ENCODE measurements at regions not wholly inside any gene's neighbourhood (a gene's known extent, or its start where the extent isn't known, plus 50 kb on each side); places are given as distances from the start of the nearest gene placed in this dataset.

- ATAC-seq = no peak
- TF ChIP-seq CTCF (IDR thresholded peaks at IDR 0.05 in 4 of 5, conservative IDR thresholded peaks at IDR 0.05 in 1 of 5) (no peak), POLR2A (IDR thresholded peaks at IDR 0.05) (no peak)
- intact Hi-C loops (cut with DNase I; ENCODE audit: low total_unique reads) = no loop called here
Observed at GRCh38 chr7:153590571-153590970, 461.6 kb upstream of the DPP6 start.

GRCh38 chr7:153607354-153607753 is 444.8 kb upstream of the DPP6 start:
- no peaks in the 10 kb centered on the region for H3K9me3 ChIP-seq
- no peak overlapping the region for H3K27ac ChIP-seq
- TF ChIP-seq CTCF (IDR thresholded peaks at IDR 0.05 in 4 of 5, conservative IDR thresholded peaks at IDR 0.05 in 1 of 5) (no peak), POLR2A (IDR thresholded peaks at IDR 0.05) (no peak)
- no peaks in the 10 kb centered on the region for H3K36me3 ChIP-seq
- intact Hi-C loops (cut with DNase I; ENCODE audit: low total_unique reads) = no loop called here
- H3K27me3 ChIP-seq = no peaks in the 10 kb centered on the region
- no peaks in the 10 kb centered on the region for H3K4me1 ChIP-seq
- no peak overlapping the region for H3K4me3 ChIP-seq
- no peak for DNase-seq
- no peak for ATAC-seq
- in situ Hi-C loops (cut with MboI; ENCODE audit: low sequenced_read_pairs in 4 of 4) = no loop called here

More at GRCh38 chr7:153590571-153590970, 461.6 kb upstream of the DPP6 start:
- no peak for DNase-seq
- Histone ChIP-seq H3K4me3 (no peak overlapping the region), H3K4me1 (no peaks in the 10 kb centered on the region), H3K9me3 (no peaks in the 10 kb centered on the region), H3K36me3 (no peaks in the 10 kb centered on the region), H3K27ac (no peak overlapping the region), H3K27me3 (no peaks in the 10 kb centered on the region)
- in situ Hi-C loops (cut with MboI; ENCODE audit: low sequenced_read_pairs in 4 of 4) = no loop called here

- ATAC-seq = no peak
- Histone ChIP-seq H3K36me3 (no peaks in the 10 kb centered on the region), H3K27me3 (no peaks in the 10 kb centered on the region), H3K9me3 (no peaks in the 10 kb centered on the region), H3K27ac (no peak overlapping the region), H3K4me1 (no peaks in the 10 kb centered on the region), H3K4me3 (no peak overlapping the region)
- in situ Hi-C loops (cut with MboI; ENCODE audit: low sequenced_read_pairs in 4 of 4) = no loop called here
- TF ChIP-seq CTCF (IDR thresholded peaks at IDR 0.05 in 4 of 5, conservative IDR thresholded peaks at IDR 0.05 in 1 of 5) (no peak), POLR2A (IDR thresholded peaks at IDR 0.05) (no peak)
- no peak for DNase-seq
- intact Hi-C loops (cut with DNase I; ENCODE audit: low total_unique reads) = no loop called here
Observed at GRCh38 chr7:153616711-153617325, 435.4 kb upstream of the DPP6 start.

GRCh38 chr7:153627323-153627722 is 424.9 kb upstream of the DPP6 start:
- H3K27ac ChIP-seq = no peak overlapping the region
- intact Hi-C loops (cut with DNase I; ENCODE audit: low total_unique reads) = no loop called here

More at GRCh38 chr7:153627323-153627722, 424.9 kb upstream of the DPP6 start:
- TF ChIP-seq CTCF (IDR thresholded peaks at IDR 0.05 in 4 of 5, conservative IDR thresholded peaks at IDR 0.05 in 1 of 5) = no peak
- no peak for TF ChIP-seq POLR2A (IDR thresholded peaks at IDR 0.05)
- no peak for ATAC-seq
- no peak overlapping the region for H3K4me3 ChIP-seq
- no peaks in the 10 kb centered on the region for H3K27me3 ChIP-seq
- H3K9me3 ChIP-seq = no peaks in the 10 kb centered on the region
- in situ Hi-C loops (cut with MboI; ENCODE audit: low sequenced_read_pairs in 4 of 4) = no loop called here
- H3K4me1 ChIP-seq = no peaks in the 10 kb centered on the region
- DNase-seq = no peak
- H3K36me3 ChIP-seq = no peaks in the 10 kb centered on the region

Data from gastrocnemius medialis (tissue), 4 donors.